ENCODE measurements at regions not wholly inside any gene's neighbourhood (a gene's known extent, or its start where the extent isn't known, plus 50 kb on each side); places are given as distances from the start of the nearest gene placed in this dataset.
"Not testable (repeated sequence)": the region's sequence is repeated elsewhere in the genome, so short reads cannot be mapped to it uniquely, and the experiment has no call there.

GRCh38 chr13:88483202-88483601, 812.0 kb downstream of the SLITRK5 start:
- no peaks in the 10 kb centered on the region for H3K4me1 ChIP-seq (ENCODE audit: control insufficient read depth, low read length)
- H4K20me1 ChIP-seq (ENCODE audit: control insufficient read depth, insufficient read depth, low read depth, low read length), result no peaks in the 10 kb centered on the region
- H3F3A ChIP-seq (ENCODE audit: control insufficient read depth, insufficient read depth), result no peaks in the 10 kb centered on the region
- H3K79me2 ChIP-seq (ENCODE audit: control insufficient read depth, low read length), result no peaks in the 10 kb centered on the region
- H3K4me3 ChIP-seq (ENCODE audit: low read length), result no peak overlapping the region
- no peaks in the 10 kb centered on the region for H3K36me3 ChIP-seq (ENCODE audit: control insufficient read depth, low read length)
- 0 out of 2 replicates have a peak, but pooled peaks cover 2% of the 10 kb centered on the region for H3K9me3 ChIP-seq (ENCODE audit: control insufficient read depth, insufficient read depth, low read length)
- H3K9me2 ChIP-seq (replicated peaks; ENCODE audit: control insufficient read depth, low read length), result no peaks in the 10 kb centered on the region
- no peaks in the 10 kb centered on the region for H3K27me3 ChIP-seq (ENCODE audit: control insufficient read depth, low read length)
- TF ChIP-seq, protein P1, sequence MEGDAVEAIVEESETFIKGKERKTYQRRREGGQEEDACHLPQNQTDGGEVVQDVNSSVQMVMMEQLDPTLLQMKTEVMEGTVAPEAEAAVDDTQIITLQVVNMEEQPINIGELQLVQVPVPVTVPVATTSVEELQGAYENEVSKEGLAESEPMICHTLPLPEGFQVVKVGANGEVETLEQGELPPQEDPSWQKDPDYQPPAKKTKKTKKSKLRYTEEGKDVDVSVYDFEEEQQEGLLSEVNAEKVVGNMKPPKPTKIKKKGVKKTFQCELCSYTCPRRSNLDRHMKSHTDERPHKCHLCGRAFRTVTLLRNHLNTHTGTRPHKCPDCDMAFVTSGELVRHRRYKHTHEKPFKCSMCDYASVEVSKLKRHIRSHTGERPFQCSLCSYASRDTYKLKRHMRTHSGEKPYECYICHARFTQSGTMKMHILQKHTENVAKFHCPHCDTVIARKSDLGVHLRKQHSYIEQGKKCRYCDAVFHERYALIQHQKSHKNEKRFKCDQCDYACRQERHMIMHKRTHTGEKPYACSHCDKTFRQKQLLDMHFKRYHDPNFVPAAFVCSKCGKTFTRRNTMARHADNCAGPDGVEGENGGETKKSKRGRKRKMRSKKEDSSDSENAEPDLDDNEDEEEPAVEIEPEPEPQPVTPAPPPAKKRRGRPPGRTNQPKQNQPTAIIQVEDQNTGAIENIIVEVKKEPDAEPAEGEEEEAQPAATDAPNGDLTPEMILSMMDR (IDR thresholded peaks at IDR 0.05; ENCODE audit: low read depth, low read length, poor library complexity, severe bottlenecking), result no peak
- no peak for TF ChIP-seq EZH2phosphoT487 (IDR thresholded peaks at IDR 0.05; ENCODE audit: borderline replicate concordance, low read length)
- no peak overlapping the region for H3K4me2 ChIP-seq (ENCODE audit: low read length)
- no peak overlapping the region for H3K27ac ChIP-seq (ENCODE audit: low read depth, low read length)

GRCh38 chr13:88507909-88508308, 836.7 kb downstream of the SLITRK5 start:
- H3K9me3 ChIP-seq (ENCODE audit: control insufficient read depth, insufficient read depth, low read length), result peaks cover 10% of the 10 kb centered on the region; the same call in 1 of the 2 replicates
- H3K36me3 ChIP-seq (ENCODE audit: control insufficient read depth, low read length), result no peaks in the 10 kb centered on the region
- H3K4me2 ChIP-seq (ENCODE audit: low read length), result no peak overlapping the region
- H4K20me1 ChIP-seq (ENCODE audit: control insufficient read depth, insufficient read depth, low read depth, low read length), result no peaks in the 10 kb centered on the region
- H3K27ac ChIP-seq (ENCODE audit: low read depth, low read length), result no peak overlapping the region
- H3K9me2 ChIP-seq (replicated peaks; ENCODE audit: control insufficient read depth, low read length), result no peaks in the 10 kb centered on the region
- no peak overlapping the region for H3K4me3 ChIP-seq (ENCODE audit: low read length)
- H3K27me3 ChIP-seq (ENCODE audit: control insufficient read depth, low read length), result no peaks in the 10 kb centered on the region
- no peaks in the 10 kb centered on the region for H3K79me2 ChIP-seq (ENCODE audit: control insufficient read depth, low read length)
- no peaks in the 10 kb centered on the region for H3F3A ChIP-seq (ENCODE audit: control insufficient read depth, insufficient read depth)
- TF ChIP-seq EZH2phosphoT487 (IDR thresholded peaks at IDR 0.05; ENCODE audit: borderline replicate concordance, low read length), result no peak
- TF ChIP-seq, protein P1 (IDR thresholded peaks at IDR 0.05; ENCODE audit: low read depth, low read length, poor library complexity, severe bottlenecking), result no peak
- no peaks in the 10 kb centered on the region for H3K4me1 ChIP-seq (ENCODE audit: control insufficient read depth, low read length)

DNA sequence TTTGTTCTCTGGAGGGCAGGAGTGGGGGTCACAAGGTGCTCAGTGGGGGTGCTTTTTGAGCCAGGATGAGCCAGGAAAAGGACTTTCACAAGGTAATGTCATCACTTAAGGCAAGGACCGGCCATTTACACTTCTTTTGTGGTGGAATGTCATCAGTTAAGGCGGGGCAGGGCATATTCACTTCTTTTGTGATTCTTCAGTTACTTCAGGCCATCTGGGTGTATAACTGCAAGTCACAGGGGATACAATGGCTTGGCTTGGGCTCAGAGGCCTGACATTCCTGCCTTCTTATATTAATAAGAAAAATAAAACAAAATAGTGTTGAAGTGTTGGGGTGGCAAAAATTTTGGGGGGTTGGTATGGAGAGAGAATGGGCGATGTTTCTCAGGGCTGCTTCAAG, 841.8 kb downstream of the SLITRK5 start:
- H3K27ac ChIP-seq (ENCODE audit: low read depth, low read length); H3K27me3 ChIP-seq (ENCODE audit: control insufficient read depth, low read length); H3K9me2 ChIP-seq (replicated peaks; ENCODE audit: control insufficient read depth, low read length); H3K4me1 ChIP-seq (ENCODE audit: control insufficient read depth, low read length); H3K36me3 ChIP-seq (ENCODE audit: control insufficient read depth, low read length); H3F3A ChIP-seq (ENCODE audit: control insufficient read depth, insufficient read depth); H3K4me3 ChIP-seq (ENCODE audit: low read length); H3K4me2 ChIP-seq (ENCODE audit: low read length); H3K9me3 ChIP-seq (ENCODE audit: control insufficient read depth, insufficient read depth, low read length); H4K20me1 ChIP-seq (ENCODE audit: control insufficient read depth, insufficient read depth, low read depth, low read length); H3K79me2 ChIP-seq (ENCODE audit: control insufficient read depth, low read length): not testable (repeated sequence)

DNA sequence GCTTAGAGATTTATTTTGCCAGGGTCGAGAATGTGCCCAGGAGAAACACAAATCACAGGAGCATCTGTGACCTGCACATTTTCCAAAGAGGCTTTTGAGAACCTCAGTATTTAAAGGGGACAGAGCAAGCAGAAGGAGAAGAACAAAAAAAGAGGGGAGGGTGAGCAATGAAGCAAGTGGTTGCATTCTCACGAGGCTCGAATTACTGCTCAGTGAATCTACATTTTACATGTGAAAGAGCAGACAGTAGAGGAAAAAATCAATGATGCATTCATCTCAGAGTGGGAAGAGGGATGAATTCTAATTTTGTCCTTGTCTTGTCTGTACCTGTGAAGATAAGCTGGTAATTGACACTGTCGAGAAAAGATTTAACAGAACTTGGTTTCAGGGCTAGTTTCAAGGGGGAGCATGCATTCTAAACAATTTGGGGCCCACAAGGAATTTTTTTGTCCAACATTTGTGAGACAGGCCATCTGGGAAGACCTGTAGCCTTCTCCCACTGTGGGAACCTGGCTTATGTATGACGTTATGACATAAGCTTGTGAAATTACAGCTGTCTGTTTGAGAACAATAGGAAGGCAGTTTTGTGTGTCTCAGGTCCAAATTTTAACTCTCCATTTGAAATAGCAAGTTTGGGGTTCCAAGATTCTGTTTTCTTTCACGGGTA, 855.1 kb downstream of the SLITRK5 start:
- Histone ChIP-seq H3F3A (ENCODE audit: control insufficient read depth, insufficient read depth) (no peaks in the 10 kb centered on the region), H3K79me2 (ENCODE audit: control insufficient read depth, low read length) (no peaks in the 10 kb centered on the region), H4K20me1 (ENCODE audit: control insufficient read depth, insufficient read depth, low read depth, low read length) (no peaks in the 10 kb centered on the region), H3K36me3 (ENCODE audit: control insufficient read depth, low read length) (no peaks in the 10 kb centered on the region), H3K27ac (ENCODE audit: low read depth, low read length) (no peak overlapping the region), H3K4me3 (ENCODE audit: low read length) (no peak overlapping the region), H3K4me2 (ENCODE audit: low read length) (no peak overlapping the region), H3K27me3 (ENCODE audit: control insufficient read depth, low read length) (no peaks in the 10 kb centered on the region), H3K9me2 (replicated peaks; ENCODE audit: control insufficient read depth, low read length) (no peaks in the 10 kb centered on the region), H3K9me3 (ENCODE audit: control insufficient read depth, insufficient read depth, low read length) (peaks cover 5% of the 10 kb centered on the region; the same call in 1 of the 2 replicates), H3K4me1 (ENCODE audit: control insufficient read depth, low read length) (no peaks in the 10 kb centered on the region)
- TF ChIP-seq, protein P1 (IDR thresholded peaks at IDR 0.05; ENCODE audit: low read depth, low read length, poor library complexity, severe bottlenecking), result no peak
- no peak for TF ChIP-seq EZH2phosphoT487 (IDR thresholded peaks at IDR 0.05; ENCODE audit: borderline replicate concordance, low read length)
